GM12875 (cell line): ENCODE measurements at regions not wholly inside any gene's neighbourhood (a gene's known extent, or its start where the extent isn't known, plus 50 kb on each side); places are given as distances from the start of the nearest gene placed in this dataset.
"Not testable (repeated sequence)": the region's sequence is repeated elsewhere in the genome, so short reads cannot be mapped to it uniquely, and the experiment has no call there.

ENCODE experiments used
- H3K4me3 ChIP-seq: one replicate; pipeline ENCODE4 v1.5.1; 2011; ENCODE audit warnings: low read depth, low read length, control low read depth
- TF ChIP-seq, protein P1 (sequence below): IDR thresholded peaks from 2 replicates; pipeline ENCODE4 v1.5.1; 2011; ENCODE audit warnings: low read depth, mild to moderate bottlenecking, control low read depth, inconsistent platforms, low read length, moderate library complexity, borderline replicate concordance; ENCODE audit not compliant: insufficient read depth

DNA sequence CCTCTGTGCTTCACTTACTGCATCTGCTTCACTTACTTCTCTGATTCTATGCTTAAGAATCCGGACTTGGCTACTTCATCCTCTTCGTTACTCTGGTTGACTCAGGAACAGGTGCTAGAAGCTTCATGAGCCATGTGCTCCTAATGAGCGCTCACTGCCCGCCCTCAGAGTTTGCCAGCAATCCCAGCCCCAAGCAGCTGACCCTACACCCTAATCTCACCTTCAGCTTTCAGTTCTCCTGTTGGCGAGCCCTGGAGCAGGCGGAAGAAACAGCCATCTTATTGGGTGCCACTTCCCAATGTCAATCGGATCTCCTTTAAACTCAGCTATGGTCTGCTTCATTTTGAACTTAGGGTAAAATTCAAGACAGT is 61.3 kb downstream of the FOXA2 start:
- no peak overlapping the region for H3K4me3 ChIP-seq
- TF ChIP-seq, protein P1, sequence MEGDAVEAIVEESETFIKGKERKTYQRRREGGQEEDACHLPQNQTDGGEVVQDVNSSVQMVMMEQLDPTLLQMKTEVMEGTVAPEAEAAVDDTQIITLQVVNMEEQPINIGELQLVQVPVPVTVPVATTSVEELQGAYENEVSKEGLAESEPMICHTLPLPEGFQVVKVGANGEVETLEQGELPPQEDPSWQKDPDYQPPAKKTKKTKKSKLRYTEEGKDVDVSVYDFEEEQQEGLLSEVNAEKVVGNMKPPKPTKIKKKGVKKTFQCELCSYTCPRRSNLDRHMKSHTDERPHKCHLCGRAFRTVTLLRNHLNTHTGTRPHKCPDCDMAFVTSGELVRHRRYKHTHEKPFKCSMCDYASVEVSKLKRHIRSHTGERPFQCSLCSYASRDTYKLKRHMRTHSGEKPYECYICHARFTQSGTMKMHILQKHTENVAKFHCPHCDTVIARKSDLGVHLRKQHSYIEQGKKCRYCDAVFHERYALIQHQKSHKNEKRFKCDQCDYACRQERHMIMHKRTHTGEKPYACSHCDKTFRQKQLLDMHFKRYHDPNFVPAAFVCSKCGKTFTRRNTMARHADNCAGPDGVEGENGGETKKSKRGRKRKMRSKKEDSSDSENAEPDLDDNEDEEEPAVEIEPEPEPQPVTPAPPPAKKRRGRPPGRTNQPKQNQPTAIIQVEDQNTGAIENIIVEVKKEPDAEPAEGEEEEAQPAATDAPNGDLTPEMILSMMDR, result no peak

DNA sequence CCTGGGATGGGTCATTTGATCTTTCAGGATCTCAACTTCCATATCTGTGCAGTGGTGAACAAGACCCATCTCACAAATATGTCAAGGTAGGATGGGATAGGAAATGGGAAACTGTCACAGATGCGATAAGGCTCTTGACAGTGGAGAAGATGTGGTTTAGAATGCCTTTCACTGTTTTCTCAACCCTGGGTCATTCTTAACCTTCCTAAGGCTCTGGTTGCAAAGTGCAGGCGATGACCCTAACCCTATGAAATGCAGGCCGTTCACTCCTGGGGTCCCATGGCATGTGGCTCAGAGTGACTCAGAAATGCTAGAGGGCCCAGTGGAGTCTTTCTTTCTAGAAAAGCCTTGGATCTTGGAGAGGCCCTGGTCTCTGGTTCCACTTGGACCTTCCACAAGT is 61.7 kb downstream of the FOXA2 start:
- TF ChIP-seq, protein P1, result no peak
- H3K4me3 ChIP-seq, result no peak overlapping the region

DNA sequence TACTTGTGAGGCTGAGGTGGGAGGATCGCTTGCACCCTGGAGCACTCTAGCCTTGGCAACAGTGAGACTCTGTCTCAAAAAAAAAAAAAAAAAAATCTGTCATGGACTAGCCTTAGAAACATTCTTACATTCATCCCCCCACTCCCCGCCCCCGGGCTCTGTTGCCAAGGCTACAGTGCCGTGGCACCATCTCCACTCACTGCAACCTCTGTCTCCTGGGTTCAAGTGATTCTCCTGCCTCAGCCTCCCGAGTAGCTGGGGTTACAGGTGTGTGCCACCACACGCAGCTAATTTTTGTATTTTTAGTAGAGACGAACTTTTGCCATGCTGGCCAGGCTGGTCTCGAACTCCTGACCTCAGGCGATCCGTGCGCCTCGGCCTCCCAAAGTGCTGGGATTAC is 62.4 kb downstream of the FOXA2 start:
- not testable (repeated sequence) for H3K4me3 ChIP-seq

DNA sequence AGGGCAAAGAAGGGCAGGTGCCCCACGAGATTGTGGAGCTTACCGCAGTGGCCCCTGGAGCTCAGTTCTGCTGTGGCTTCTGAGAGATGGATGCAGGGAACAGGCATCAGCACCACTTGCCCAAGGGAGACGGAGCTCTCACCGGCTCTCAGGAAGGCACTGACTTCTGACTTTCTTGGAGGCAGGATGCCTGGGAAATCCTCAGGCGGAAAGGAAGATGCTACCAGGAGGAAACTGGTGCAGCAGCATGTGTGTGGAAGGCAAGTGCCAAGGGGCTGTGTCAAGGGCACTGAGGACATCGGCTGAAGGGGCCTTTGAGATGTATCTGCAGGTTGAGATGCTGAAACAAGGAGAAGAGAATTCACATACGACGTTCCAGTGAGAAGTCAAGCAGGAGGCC is 64.0 kb downstream of the FOXA2 start:
- TF ChIP-seq, protein P1, result no peak
- H3K4me3 ChIP-seq, result no peak overlapping the region

DNA sequence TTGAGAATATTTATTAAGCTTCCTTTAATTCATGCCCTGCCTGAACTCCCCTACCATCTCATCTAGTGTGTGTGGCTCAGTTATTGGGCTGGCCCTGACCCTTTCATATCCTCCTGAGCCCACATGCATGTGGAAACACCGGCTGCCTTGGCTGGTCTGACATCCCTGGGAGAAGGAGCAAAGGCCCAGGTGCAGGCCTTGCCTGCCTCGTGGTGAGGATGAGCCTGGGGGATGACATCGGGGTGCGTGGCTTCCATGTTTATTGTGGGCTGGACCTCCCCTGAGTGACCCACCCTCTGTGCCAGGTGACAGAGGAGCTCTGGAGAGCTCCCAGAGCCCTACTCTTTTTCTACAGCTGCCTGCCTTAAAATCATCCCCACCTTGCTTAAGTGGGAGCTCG is 69.1 kb downstream of the FOXA2 start:
- no peak overlapping the region for H3K4me3 ChIP-seq
- TF ChIP-seq, protein P1, result no peak

DNA sequence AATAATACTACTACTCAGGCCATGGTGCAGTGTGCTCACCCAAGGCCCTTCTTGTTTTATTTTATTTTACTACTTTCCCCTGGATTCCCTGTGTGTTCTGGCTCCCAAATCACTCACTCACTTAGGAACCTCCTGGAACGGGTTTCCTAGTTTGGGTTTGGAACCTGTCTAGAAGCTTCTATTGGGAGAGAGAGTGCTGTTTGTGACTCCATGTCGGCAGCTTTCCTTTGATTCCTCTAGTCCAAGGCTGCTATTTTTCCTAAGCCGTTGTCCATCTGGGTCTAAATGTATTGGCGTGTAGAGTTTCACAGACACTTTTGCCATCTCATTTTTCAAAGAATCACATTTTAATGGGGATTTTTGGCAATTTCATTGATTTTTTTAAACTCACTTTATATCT is 70.8 kb downstream of the FOXA2 start:
- H3K4me3 ChIP-seq, result no peak overlapping the region
- TF ChIP-seq, protein P1, result no peak

DNA sequence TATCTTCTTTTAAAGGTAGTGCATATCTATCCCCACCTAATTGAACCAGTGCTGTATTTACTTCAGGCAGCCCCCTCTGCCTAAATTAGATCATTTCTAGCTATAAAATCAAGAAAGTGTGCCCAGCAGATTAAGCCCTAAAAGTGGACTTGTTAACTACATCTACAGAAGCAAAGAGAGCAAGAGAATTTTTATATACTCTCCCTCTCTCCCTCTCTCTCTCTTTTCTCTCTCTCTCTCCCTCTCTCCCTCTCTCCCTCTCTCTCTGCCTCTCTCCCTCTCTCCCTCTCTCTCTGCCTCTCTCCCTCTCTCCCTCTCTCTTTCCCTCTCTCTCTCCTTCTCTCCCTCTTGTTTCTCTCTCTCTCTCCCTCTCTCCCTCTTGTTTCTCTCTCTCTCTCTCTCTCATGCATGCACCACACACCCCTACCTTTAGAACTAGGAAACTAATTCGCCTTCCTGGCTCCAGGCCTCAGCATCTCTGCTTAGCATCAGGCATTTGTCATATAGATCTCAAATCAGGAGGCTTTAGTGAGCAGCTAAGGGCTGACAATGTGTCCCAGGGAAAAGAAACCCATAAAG is 71.4 kb downstream of the FOXA2 start:
- H3K4me3 ChIP-seq, result no peak overlapping the region

More for the DNA sequence above, 71.4 kb downstream of the FOXA2 start:
- TF ChIP-seq, protein P1, result no peak
